MM.1S (cell line): ENCODE measurements at regions not wholly inside any gene's neighbourhood (a gene's known extent, or its start where the extent isn't known, plus 50 kb on each side); places are given as distances from the start of the nearest gene placed in this dataset.

Experiments used
- DNase-seq: peaks from one replicate; pipeline ENCODE4 v3.0.0-alpha.2; 2015
- H2AFZ ChIP-seq: fragments of 300-600 bp; sonication (generic); 2 replicates; pipeline ENCODE4 v1.6.0; 2016; ENCODE audit warnings: antibody characterized with exemption, low read length
- H3F3A ChIP-seq: fragments of 300-600 bp; sonication (generic); 2 replicates; pipeline ENCODE4 v1.6.1; 2016; ENCODE audit warnings: mild to moderate bottlenecking, antibody characterized with exemption, low read length, moderate library complexity, mixed read lengths; ENCODE audit not compliant: insufficient read depth
- H3K27ac ChIP-seq: fragments of 300-600 bp; sonication (generic); 2 replicates; pipeline ENCODE4 v1.5.1; 2016; ENCODE audit warnings: mild to moderate bottlenecking, low read length
- H3K27me3 ChIP-seq: fragments of 300-600 bp; sonication (generic); replicated peaks from 2 replicates; pipeline ENCODE4 v1.6.0; 2016; ENCODE audit warnings: low read length; ENCODE audit not compliant: insufficient read depth
- H3K36me3 ChIP-seq: fragments of 300-600 bp; sonication (generic); replicated peaks from 2 replicates; pipeline ENCODE4 v1.6.1; 2016; ENCODE audit warnings: mild to moderate bottlenecking, low read length, mixed read lengths; ENCODE audit not compliant: insufficient read depth
- H3K4me1 ChIP-seq: fragments of 300-600 bp; sonication (generic); 2 replicates; pipeline ENCODE4 v1.6.1; 2016; ENCODE audit warnings: low read length, mixed read lengths
- H3K4me2 ChIP-seq: fragments of 300-600 bp; sonication (generic); 2 replicates; pipeline ENCODE4 v1.6.0; 2016; ENCODE audit warnings: low read depth, low read length
- H3K4me3 ChIP-seq: fragments of 300-600 bp; sonication (generic); 2 replicates; pipeline ENCODE4 v1.5.1; 2016; ENCODE audit warnings: low read length, mixed read lengths
- H3K79me2 ChIP-seq: fragments of 300-600 bp; sonication (generic); 2 replicates; pipeline ENCODE4 v1.6.1; 2016; ENCODE audit warnings: mixed run types, low read length, mixed read lengths
- H3K9ac ChIP-seq: fragments of 300-600 bp; sonication (generic); 2 replicates; pipeline ENCODE4 v1.6.1; 2016; ENCODE audit warnings: low read length, mixed read lengths
- H3K9me2 ChIP-seq: fragments of 300-600 bp; sonication (generic); replicated peaks from 2 replicates; pipeline ENCODE4 v1.6.1; 2016; ENCODE audit warnings: mild to moderate bottlenecking, low read length, mixed read lengths; ENCODE audit not compliant: insufficient read depth
- H3K9me3 ChIP-seq: fragments of 300-600 bp; sonication (generic); replicated peaks from 2 replicates; pipeline ENCODE4 v1.6.1; 2016; ENCODE audit warnings: mild to moderate bottlenecking, low read length, mixed read lengths; ENCODE audit not compliant: insufficient read depth
- H4K20me1 ChIP-seq: fragments of 300-600 bp; sonication (generic); 2 replicates; pipeline ENCODE4 v1.6.1; 2016; ENCODE audit warnings: mild to moderate bottlenecking, low read length, moderate library complexity, mixed read lengths; ENCODE audit not compliant: insufficient read depth
- CTCF ChIP-seq: fragments of 300-600 bp; sonication (generic); IDR thresholded peaks from 2 replicates; pipeline ENCODE4 v1.5.1; 2016; ENCODE audit warnings: antibody characterized with exemption, low read length, mixed read lengths
- EZH2 ChIP-seq: fragments of 300-600 bp; sonication (generic); optimal IDR thresholded peaks from 2 replicates; pipeline ENCODE3; 2017; ENCODE audit warnings: low read depth, mild to moderate bottlenecking, antibody characterized with exemption, low read length, mixed read lengths
- EZH2phosphoT487 ChIP-seq: fragments of 300-600 bp; sonication (generic); IDR thresholded peaks from 2 replicates; pipeline ENCODE4 v1.6.1; 2018; ENCODE audit warnings: antibody characterized with exemption, low read length

- DNase-seq: no peak
- H4K20me1 ChIP-seq: no peaks in the 10 kb centered on the region
- H3F3A ChIP-seq: no peaks in the 10 kb centered on the region
- H3K4me3 ChIP-seq: no peak overlapping the region
- no peaks in the 10 kb centered on the region for H3K4me1 ChIP-seq
- no peak for TF ChIP-seq EZH2phosphoT487
- no peak for TF ChIP-seq EZH2
- H2AFZ ChIP-seq: no peak overlapping the region
- H3K79me2 ChIP-seq: no peaks in the 10 kb centered on the region
- no peak overlapping the region for H3K9ac ChIP-seq
- H3K9me3 ChIP-seq: no peaks in the 10 kb centered on the region
- no peaks in the 10 kb centered on the region for H3K27me3 ChIP-seq
- no peaks in the 10 kb centered on the region for H3K9me2 ChIP-seq
- no peak overlapping the region for H3K4me2 ChIP-seq
- no peaks in the 10 kb centered on the region for H3K36me3 ChIP-seq
- no peak overlapping the region for H3K27ac ChIP-seq
Observed at GRCh38 chr18:11215216-11215615, 65.8 kb upstream of the PIEZO2 start.

- Histone ChIP-seq H3K27me3 (no peaks in the 10 kb centered on the region), H2AFZ (no peak overlapping the region), H3F3A (no peaks in the 10 kb centered on the region), H3K9me2 (no peaks in the 10 kb centered on the region), H3K9ac (no peak overlapping the region), H4K20me1 (no peaks in the 10 kb centered on the region), H3K27ac (no peak overlapping the region), H3K9me3 (no peaks in the 10 kb centered on the region), H3K4me3 (no peak overlapping the region), H3K79me2 (no peaks in the 10 kb centered on the region), H3K4me1 (no peaks in the 10 kb centered on the region), H3K4me2 (no peak overlapping the region), H3K36me3 (no peaks in the 10 kb centered on the region)
- no peak for DNase-seq
- TF ChIP-seq EZH2phosphoT487: no peak
- no peak for TF ChIP-seq CTCF
- TF ChIP-seq EZH2: no peak
Observed at GRCh38 chr18:11204020-11204419, 54.7 kb upstream of the PIEZO2 start.

DNA sequence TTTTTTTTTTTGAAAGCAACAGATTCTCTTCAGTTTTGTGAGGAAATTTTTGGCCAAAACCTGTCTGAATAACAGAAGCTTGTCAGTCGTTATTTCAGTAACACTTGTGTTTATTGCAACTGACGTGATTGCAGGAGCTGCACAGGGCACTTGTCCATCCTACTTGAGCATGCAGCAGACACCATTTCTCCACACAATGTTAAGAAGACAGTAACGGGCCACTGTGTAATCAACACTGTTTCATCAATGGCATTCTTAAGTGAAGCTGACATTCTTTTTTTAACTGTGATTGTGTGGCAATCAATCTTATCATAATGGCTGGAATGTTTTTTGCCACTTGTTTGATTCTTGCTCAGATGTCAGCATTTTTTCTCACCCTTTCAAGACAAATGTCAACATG lies 50.1 kb upstream of the PIEZO2 start:
- DNase-seq: no peak
- H3K9me2 ChIP-seq: no peaks in the 10 kb centered on the region
- no peaks in the 10 kb centered on the region for H3K36me3 ChIP-seq
- no peak overlapping the region for H3K4me3 ChIP-seq
- H4K20me1 ChIP-seq: no peaks in the 10 kb centered on the region
- H3K27me3 ChIP-seq: no peaks in the 10 kb centered on the region
- TF ChIP-seq CTCF (no peak), EZH2 (no peak), EZH2phosphoT487 (no peak)
- no peaks in the 10 kb centered on the region for H3K9me3 ChIP-seq
- H3K4me1 ChIP-seq: no peaks in the 10 kb centered on the region
- no peaks in the 10 kb centered on the region for H3K79me2 ChIP-seq
- no peaks in the 10 kb centered on the region for H3F3A ChIP-seq
- no peak overlapping the region for H2AFZ ChIP-seq
- no peak overlapping the region for H3K9ac ChIP-seq
- no peak overlapping the region for H3K27ac ChIP-seq
- H3K4me2 ChIP-seq: no peak overlapping the region
